ENCODE measurements at regions not wholly inside any gene's neighbourhood (a gene's known extent, or its start where the extent isn't known, plus 50 kb on each side); places are given as distances from the start of the nearest gene placed in this dataset.

DNA sequence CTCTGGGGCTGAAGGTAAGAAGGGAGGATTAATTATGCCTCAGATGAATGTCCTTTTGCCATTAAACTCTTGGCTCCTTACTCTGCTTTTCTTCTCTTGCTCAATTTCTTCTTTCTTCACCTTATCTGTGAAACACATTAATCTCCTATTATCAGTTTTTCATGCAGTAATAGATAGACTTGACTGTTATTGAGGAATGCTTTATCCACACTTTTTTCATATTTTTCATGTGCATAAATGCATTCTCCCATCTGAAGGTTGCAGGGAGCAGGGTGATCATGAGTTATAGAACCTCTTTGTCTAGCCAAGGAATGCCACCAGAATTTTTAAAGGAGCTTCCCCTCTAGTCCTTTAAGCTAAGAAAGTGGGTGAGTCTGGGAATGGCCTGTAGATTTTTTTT lies 66.4 kb upstream of the CD180 start:
- no peaks in the 10 kb centered on the region for H3K36me3 ChIP-seq
- no peak overlapping the region for H3K4me3 ChIP-seq
- intact Hi-C loops (cut with DNase I), result no loop called here
- no peaks in the 10 kb centered on the region for H3K27me3 ChIP-seq
- no peak overlapping the region for H3K27ac ChIP-seq
- no peaks in the 10 kb centered on the region for H3K9me3 ChIP-seq
- TF ChIP-seq, protein P1, sequence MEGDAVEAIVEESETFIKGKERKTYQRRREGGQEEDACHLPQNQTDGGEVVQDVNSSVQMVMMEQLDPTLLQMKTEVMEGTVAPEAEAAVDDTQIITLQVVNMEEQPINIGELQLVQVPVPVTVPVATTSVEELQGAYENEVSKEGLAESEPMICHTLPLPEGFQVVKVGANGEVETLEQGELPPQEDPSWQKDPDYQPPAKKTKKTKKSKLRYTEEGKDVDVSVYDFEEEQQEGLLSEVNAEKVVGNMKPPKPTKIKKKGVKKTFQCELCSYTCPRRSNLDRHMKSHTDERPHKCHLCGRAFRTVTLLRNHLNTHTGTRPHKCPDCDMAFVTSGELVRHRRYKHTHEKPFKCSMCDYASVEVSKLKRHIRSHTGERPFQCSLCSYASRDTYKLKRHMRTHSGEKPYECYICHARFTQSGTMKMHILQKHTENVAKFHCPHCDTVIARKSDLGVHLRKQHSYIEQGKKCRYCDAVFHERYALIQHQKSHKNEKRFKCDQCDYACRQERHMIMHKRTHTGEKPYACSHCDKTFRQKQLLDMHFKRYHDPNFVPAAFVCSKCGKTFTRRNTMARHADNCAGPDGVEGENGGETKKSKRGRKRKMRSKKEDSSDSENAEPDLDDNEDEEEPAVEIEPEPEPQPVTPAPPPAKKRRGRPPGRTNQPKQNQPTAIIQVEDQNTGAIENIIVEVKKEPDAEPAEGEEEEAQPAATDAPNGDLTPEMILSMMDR (IDR thresholded peaks at IDR 0.05), result no peak
- no peak for TF ChIP-seq POLR2A (IDR thresholded peaks at IDR 0.05)
- no peak for TF ChIP-seq POLR2AphosphoS5 (IDR thresholded peaks at IDR 0.05; ENCODE audit: insufficient read depth in 1 of 2, low read depth in 1 of 2)
- peaks cover 35% of the 10 kb centered on the region for H3K4me1 ChIP-seq
- no peak for DNase-seq (ENCODE audit: extremely low spot score in 2 of 2)

- H3K4me1 ChIP-seq, result peaks cover 31% of the 10 kb centered on the region
- intact Hi-C loops (cut with DNase I), result no loop called here
- no peaks in the 10 kb centered on the region for H3K36me3 ChIP-seq
Observed at GRCh38 chr5:67262206-67262605, 65.6 kb upstream of the CD180 start.

DNA sequence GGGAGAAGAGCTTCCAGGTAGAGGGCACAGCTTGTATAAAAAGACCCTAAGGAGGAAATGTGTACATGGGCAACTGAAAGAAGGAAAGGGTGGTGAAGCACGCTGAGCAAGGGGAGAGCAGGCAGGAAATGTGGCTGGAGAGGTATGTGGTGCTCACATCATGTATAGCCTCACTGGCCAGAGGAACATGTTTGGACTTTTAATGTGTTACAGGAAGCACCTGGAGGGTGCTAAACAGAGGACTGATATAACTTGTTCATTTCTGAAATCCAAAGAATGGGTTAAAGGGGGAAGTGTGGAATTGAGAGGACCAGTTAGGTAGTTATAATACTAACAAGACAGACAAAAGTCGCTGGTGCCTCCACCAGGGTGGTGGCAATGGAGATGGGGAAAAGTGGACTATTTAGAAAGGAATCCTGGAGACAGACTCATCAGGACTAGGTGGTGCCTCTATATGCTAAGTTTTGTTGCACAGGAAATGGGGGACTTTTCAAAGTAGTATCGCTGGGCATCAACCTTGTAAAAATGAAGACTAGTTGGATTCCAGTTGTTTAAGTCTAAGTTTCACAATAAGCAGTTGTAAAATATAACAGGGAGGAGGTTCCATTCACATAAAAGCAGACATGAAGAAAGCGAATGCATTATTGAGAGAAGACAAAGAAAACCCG lies 63.1 kb upstream of the CD180 start:
- Histone ChIP-seq H3K4me3 (no peak overlapping the region), H3K27me3 (no peaks in the 10 kb centered on the region), H3K36me3 (no peaks in the 10 kb centered on the region), H3K9me3 (no peaks in the 10 kb centered on the region), H3K4me1 (peaks cover 34% of the 10 kb centered on the region), H3K27ac (no peak overlapping the region)
- no peak for TF ChIP-seq POLR2AphosphoS5 (IDR thresholded peaks at IDR 0.05; ENCODE audit: insufficient read depth in 1 of 2, low read depth in 1 of 2)
- intact Hi-C loops (cut with DNase I), result no loop called here
- no peak for DNase-seq (ENCODE audit: extremely low spot score in 2 of 2)

More at GRCh38 chr5:67262206-67262605, 65.6 kb upstream of the CD180 start:
- Histone ChIP-seq H3K27ac (no peak overlapping the region), H3K27me3 (no peaks in the 10 kb centered on the region), H3K4me3 (no peak overlapping the region), H3K9me3 (no peaks in the 10 kb centered on the region)
- TF ChIP-seq, protein P1 (IDR thresholded peaks at IDR 0.05), result no peak
- no peak for TF ChIP-seq POLR2A (IDR thresholded peaks at IDR 0.05)
- peak in 1 of 2 donors; percentile 63 for TF ChIP-seq POLR2AphosphoS5 (IDR thresholded peaks at IDR 0.05; ENCODE audit: insufficient read depth in 1 of 2, low read depth in 1 of 2)
- DNase-seq (ENCODE audit: extremely low spot score in 2 of 2), result no peak

DNA sequence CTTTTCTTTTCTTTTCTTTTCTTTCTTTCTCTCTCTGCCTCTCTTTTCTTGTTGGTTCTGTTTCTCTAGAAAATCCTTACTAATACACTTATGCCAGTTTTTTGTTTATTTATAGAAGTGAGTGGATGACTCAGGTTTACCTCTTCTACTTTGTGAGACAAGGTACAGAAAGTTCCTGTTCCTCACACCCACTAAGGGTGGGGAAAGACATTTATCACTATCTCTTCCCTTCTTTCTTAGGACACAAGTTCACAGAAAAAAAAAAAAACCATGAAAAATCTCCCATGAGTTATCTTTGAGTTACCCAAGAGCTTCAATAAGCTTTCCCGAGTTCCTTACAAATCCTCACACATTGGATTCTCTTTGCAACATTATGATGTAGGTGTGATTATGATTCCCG lies 60.9 kb upstream of the CD180 start:
- Histone ChIP-seq H3K36me3 (no peaks in the 10 kb centered on the region), H3K4me3 (no peak overlapping the region), H3K4me1 (peaks cover 27% of the 10 kb centered on the region), H3K9me3 (no peaks in the 10 kb centered on the region), H3K27me3 (no peaks in the 10 kb centered on the region), H3K27ac (peak overlapping the region; percentile 85)
- peak; percentile 13 to 89 for TF ChIP-seq POLR2AphosphoS5 (IDR thresholded peaks at IDR 0.05; ENCODE audit: insufficient read depth in 1 of 2, low read depth in 1 of 2)
- TF ChIP-seq, protein P1 (IDR thresholded peaks at IDR 0.05), result no peak
- no peak for DNase-seq (ENCODE audit: extremely low spot score in 2 of 2)
- intact Hi-C loops (cut with DNase I), result no loop called here

DNA sequence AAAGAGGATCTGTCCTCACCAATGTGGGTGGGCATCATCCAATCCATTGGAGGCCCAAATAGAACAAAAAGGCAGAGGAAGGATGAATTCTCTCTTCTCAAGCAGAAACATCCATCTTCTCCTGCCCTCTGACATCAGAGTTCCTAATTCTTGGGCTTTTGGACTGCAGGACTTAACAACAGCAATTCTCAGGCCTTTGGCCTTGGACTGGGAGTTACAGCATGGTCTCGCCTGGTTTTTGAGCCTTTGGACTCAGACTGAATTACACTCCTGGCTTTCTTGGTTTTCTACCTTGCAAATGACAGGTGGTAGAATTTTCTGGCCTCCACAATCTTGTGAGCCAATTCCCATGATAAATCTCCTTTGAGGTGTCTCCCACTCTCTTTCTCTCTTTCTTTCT lies 60.5 kb upstream of the CD180 start:
- no peak overlapping the region for H3K4me3 ChIP-seq
- DNase-seq (ENCODE audit: extremely low spot score in 2 of 2), result no peak
- peaks cover 27% of the 10 kb centered on the region for H3K4me1 ChIP-seq
- TF ChIP-seq POLR2AphosphoS5 (IDR thresholded peaks at IDR 0.05; ENCODE audit: insufficient read depth in 1 of 2, low read depth in 1 of 2) (no peak), POLR2A (IDR thresholded peaks at IDR 0.05) (no peak)
- TF ChIP-seq, protein P1 (IDR thresholded peaks at IDR 0.05), result no peak
- H3K27ac ChIP-seq, result peak overlapping the region; percentile 85
- no peaks in the 10 kb centered on the region for H3K9me3 ChIP-seq
- H3K27me3 ChIP-seq, result no peaks in the 10 kb centered on the region
- intact Hi-C loops (cut with DNase I), result no loop called here
- no peaks in the 10 kb centered on the region for H3K36me3 ChIP-seq

Data from vagina (tissue), 2 donors.